MM.1S (cell line): ENCODE measurements at regions not wholly inside any gene's neighbourhood (a gene's known extent, or its start where the extent isn't known, plus 50 kb on each side); places are given as distances from the start of the nearest gene placed in this dataset.

Source experiments
- DNase-seq: peaks from one replicate; pipeline ENCODE4 v3.0.0-alpha.2; 2015
- H2AFZ ChIP-seq: fragments of 300-600 bp; sonication (generic); 2 replicates; pipeline ENCODE4 v1.6.0; 2016; ENCODE audit warnings: antibody characterized with exemption, low read length
- H3F3A ChIP-seq: fragments of 300-600 bp; sonication (generic); 2 replicates; pipeline ENCODE4 v1.6.1; 2016; ENCODE audit warnings: mild to moderate bottlenecking, antibody characterized with exemption, low read length, moderate library complexity, mixed read lengths; ENCODE audit not compliant: insufficient read depth
- H3K27ac ChIP-seq: fragments of 300-600 bp; sonication (generic); 2 replicates; pipeline ENCODE4 v1.5.1; 2016; ENCODE audit warnings: mild to moderate bottlenecking, low read length
- H3K27me3 ChIP-seq: fragments of 300-600 bp; sonication (generic); replicated peaks from 2 replicates; pipeline ENCODE4 v1.6.0; 2016; ENCODE audit warnings: low read length; ENCODE audit not compliant: insufficient read depth
- H3K36me3 ChIP-seq: fragments of 300-600 bp; sonication (generic); replicated peaks from 2 replicates; pipeline ENCODE4 v1.6.1; 2016; ENCODE audit warnings: mild to moderate bottlenecking, low read length, mixed read lengths; ENCODE audit not compliant: insufficient read depth
- H3K4me1 ChIP-seq: fragments of 300-600 bp; sonication (generic); 2 replicates; pipeline ENCODE4 v1.6.1; 2016; ENCODE audit warnings: low read length, mixed read lengths
- H3K4me2 ChIP-seq: fragments of 300-600 bp; sonication (generic); 2 replicates; pipeline ENCODE4 v1.6.0; 2016; ENCODE audit warnings: low read depth, low read length
- H3K4me3 ChIP-seq: fragments of 300-600 bp; sonication (generic); 2 replicates; pipeline ENCODE4 v1.5.1; 2016; ENCODE audit warnings: low read length, mixed read lengths
- H3K79me2 ChIP-seq: fragments of 300-600 bp; sonication (generic); 2 replicates; pipeline ENCODE4 v1.6.1; 2016; ENCODE audit warnings: mixed run types, low read length, mixed read lengths
- H3K9ac ChIP-seq: fragments of 300-600 bp; sonication (generic); 2 replicates; pipeline ENCODE4 v1.6.1; 2016; ENCODE audit warnings: low read length, mixed read lengths
- H3K9me2 ChIP-seq: fragments of 300-600 bp; sonication (generic); replicated peaks from 2 replicates; pipeline ENCODE4 v1.6.1; 2016; ENCODE audit warnings: mild to moderate bottlenecking, low read length, mixed read lengths; ENCODE audit not compliant: insufficient read depth
- H3K9me3 ChIP-seq: fragments of 300-600 bp; sonication (generic); replicated peaks from 2 replicates; pipeline ENCODE4 v1.6.1; 2016; ENCODE audit warnings: mild to moderate bottlenecking, low read length, mixed read lengths; ENCODE audit not compliant: insufficient read depth
- H4K20me1 ChIP-seq: fragments of 300-600 bp; sonication (generic); 2 replicates; pipeline ENCODE4 v1.6.1; 2016; ENCODE audit warnings: mild to moderate bottlenecking, low read length, moderate library complexity, mixed read lengths; ENCODE audit not compliant: insufficient read depth
- CTCF ChIP-seq: fragments of 300-600 bp; sonication (generic); IDR thresholded peaks from 2 replicates; pipeline ENCODE4 v1.5.1; 2016; ENCODE audit warnings: antibody characterized with exemption, low read length, mixed read lengths
- EZH2 ChIP-seq: fragments of 300-600 bp; sonication (generic); optimal IDR thresholded peaks from 2 replicates; pipeline ENCODE3; 2017; ENCODE audit warnings: low read depth, mild to moderate bottlenecking, antibody characterized with exemption, low read length, mixed read lengths
- EZH2phosphoT487 ChIP-seq: fragments of 300-600 bp; sonication (generic); IDR thresholded peaks from 2 replicates; pipeline ENCODE4 v1.6.1; 2018; ENCODE audit warnings: antibody characterized with exemption, low read length

- Histone ChIP-seq H3K36me3 (no peaks in the 10 kb centered on the region), H3K79me2 (no peaks in the 10 kb centered on the region), H3K27ac (no peak overlapping the region), H2AFZ (no peak overlapping the region), H4K20me1 (no peaks in the 10 kb centered on the region), H3K9ac (no peak overlapping the region), H3K9me3 (no peaks in the 10 kb centered on the region), H3K27me3 (no peaks in the 10 kb centered on the region), H3K4me1 (no peaks in the 10 kb centered on the region), H3K4me2 (no peak overlapping the region), H3F3A (no peaks in the 10 kb centered on the region), H3K9me2 (no peaks in the 10 kb centered on the region), H3K4me3 (no peak overlapping the region)
- TF ChIP-seq EZH2: no peak
- no peak for TF ChIP-seq EZH2phosphoT487
- TF ChIP-seq CTCF: no peak
- DNase-seq: no peak
These were observed 198.4 kb upstream of the SLC35B3 start for GRCh38 chr6:8633762-8634161.

GRCh38 chr6:8628736-8629135 lies 193.4 kb upstream of the SLC35B3 start:
- Histone ChIP-seq H3K4me1 (no peaks in the 10 kb centered on the region), H3K79me2 (no peaks in the 10 kb centered on the region), H3K4me2 (no peak overlapping the region), H3K4me3 (no peak overlapping the region), H3K9me2 (no peaks in the 10 kb centered on the region), H3K27ac (no peak overlapping the region), H3F3A (no peaks in the 10 kb centered on the region), H3K36me3 (no peaks in the 10 kb centered on the region), H3K27me3 (no peaks in the 10 kb centered on the region), H3K9me3 (no peaks in the 10 kb centered on the region), H4K20me1 (no peaks in the 10 kb centered on the region), H3K9ac (no peak overlapping the region), H2AFZ (no peak overlapping the region)
- TF ChIP-seq CTCF: no peak
- TF ChIP-seq EZH2phosphoT487: no peak
- TF ChIP-seq EZH2: no peak
- DNase-seq: no peak

- H3K27ac ChIP-seq: no peak overlapping the region
- no peaks in the 10 kb centered on the region for H3K9me2 ChIP-seq
- DNase-seq: no peak
- H3K9ac ChIP-seq: no peak overlapping the region
- no peaks in the 10 kb centered on the region for H3K27me3 ChIP-seq
- no peaks in the 10 kb centered on the region for H3K4me1 ChIP-seq
- no peaks in the 10 kb centered on the region for H3K9me3 ChIP-seq
- TF ChIP-seq EZH2phosphoT487: no peak
- H2AFZ ChIP-seq: no peak overlapping the region
- H3K4me3 ChIP-seq: no peak overlapping the region
- no peaks in the 10 kb centered on the region for H3K36me3 ChIP-seq
- no peak overlapping the region for H3K4me2 ChIP-seq
- H3K79me2 ChIP-seq: no peaks in the 10 kb centered on the region
- H3F3A ChIP-seq: no peaks in the 10 kb centered on the region
- H4K20me1 ChIP-seq: no peaks in the 10 kb centered on the region
These were observed 192.7 kb upstream of the SLC35B3 start for GRCh38 chr6:8628063-8628462.

GRCh38 chr6:8627085-8627861 lies 191.9 kb upstream of the SLC35B3 start:
- H3F3A ChIP-seq: no peaks in the 10 kb centered on the region
- no peaks in the 10 kb centered on the region for H3K9me2 ChIP-seq
- no peak overlapping the region for H3K9ac ChIP-seq
- no peak overlapping the region for H3K4me2 ChIP-seq
- no peak for TF ChIP-seq CTCF
- no peak for TF ChIP-seq EZH2
- no peak for TF ChIP-seq EZH2phosphoT487
- no peak overlapping the region for H3K27ac ChIP-seq
- H3K27me3 ChIP-seq: no peaks in the 10 kb centered on the region
- H4K20me1 ChIP-seq: no peaks in the 10 kb centered on the region
- H3K4me3 ChIP-seq: no peak overlapping the region
- no peaks in the 10 kb centered on the region for H3K36me3 ChIP-seq
- no peak for DNase-seq
- H3K4me1 ChIP-seq: no peaks in the 10 kb centered on the region
- H2AFZ ChIP-seq: no peak overlapping the region
- no peaks in the 10 kb centered on the region for H3K9me3 ChIP-seq
- H3K79me2 ChIP-seq: no peaks in the 10 kb centered on the region
